ENCODE measurements at regions not wholly inside any gene's neighbourhood (a gene's known extent, or its start where the extent isn't known, plus 50 kb on each side); places are given as distances from the start of the nearest gene placed in this dataset.

- TF ChIP-seq CTCF (IDR thresholded peaks at IDR 0.05): no peak
- no peak for TF ChIP-seq POLR2A (IDR thresholded peaks at IDR 0.05)
Measured at GRCh38 chr5:148739524-148739923, 85.2 kb upstream of the HTR4 start.
